Adipocyte (in vitro differentiated cells): ENCODE measurements at regions not wholly inside any gene's neighbourhood (a gene's known extent, or its start where the extent isn't known, plus 50 kb on each side); places are given as distances from the start of the nearest gene placed in this dataset.
A peak's percentile ranks its signal among the peaks of the same experiment; 100 is the strongest.

Source experiments
- DNase-seq: peaks from one replicate; pipeline ENCODE4 v3.0.0-alpha.2; 2015; ENCODE audit warnings: low read depth
- H3K27me3 ChIP-seq: replicated peaks from 2 replicates; pipeline ENCODE4 v1.7.0; 2013; ENCODE audit warnings: mild to moderate bottlenecking, low read length, moderate library complexity; ENCODE audit not compliant: control insufficient read depth, insufficient read depth
- H3K36me3 ChIP-seq: 2 replicates; pipeline ENCODE4 v1.7.0; 2013; ENCODE audit warnings: low read length, mild to moderate bottlenecking, moderate library complexity; ENCODE audit not compliant: control insufficient read depth, insufficient read depth, severe bottlenecking
- H3K4me1 ChIP-seq: 2 replicates; pipeline ENCODE4 v1.7.0; 2013; ENCODE audit warnings: mild to moderate bottlenecking, low read length, moderate library complexity; ENCODE audit not compliant: control insufficient read depth, insufficient read depth
- H3K4me3 ChIP-seq: 2 replicates; pipeline ENCODE4 v1.7.0; 2013; ENCODE audit warnings: mild to moderate bottlenecking, low read length, moderate library complexity
- H3K9ac ChIP-seq: 2 replicates; pipeline ENCODE4 v1.7.0; 2013; ENCODE audit warnings: mild to moderate bottlenecking, low read length, moderate library complexity
- H3K9me3 ChIP-seq: 2 replicates; pipeline ENCODE4 v1.7.0; 2013; ENCODE audit warnings: mild to moderate bottlenecking, low read length, moderate library complexity; ENCODE audit not compliant: control insufficient read depth

GRCh38 chr5:67310740-67311139 is 114.1 kb upstream of the CD180 start:
- Histone ChIP-seq H3K36me3 (no peaks in the 10 kb centered on the region), H3K4me3 (no peak overlapping the region), H3K27me3 (no peaks in the 10 kb centered on the region), H3K4me1 (peaks cover 27% of the 10 kb centered on the region), H3K9me3 (peaks cover 5% of the 10 kb centered on the region), H3K9ac (no peak overlapping the region)
- no peak for DNase-seq

GRCh38 chr5:67310169-67310568 is 113.6 kb upstream of the CD180 start:
- peaks cover 5% of the 10 kb centered on the region for H3K9me3 ChIP-seq
- no peaks in the 10 kb centered on the region for H3K36me3 ChIP-seq
- H3K4me1 ChIP-seq, result peaks cover 27% of the 10 kb centered on the region
- no peak overlapping the region for H3K4me3 ChIP-seq
- H3K9ac ChIP-seq, result no peak overlapping the region
- no peak for DNase-seq
- no peaks in the 10 kb centered on the region for H3K27me3 ChIP-seq

- peaks cover 5% of the 10 kb centered on the region for H3K9me3 ChIP-seq
- no peak overlapping the region for H3K4me3 ChIP-seq
- H3K27me3 ChIP-seq, result no peaks in the 10 kb centered on the region
- peaks cover 35% of the 10 kb centered on the region for H3K4me1 ChIP-seq
- no peak for DNase-seq
- no peak overlapping the region for H3K9ac ChIP-seq
- H3K36me3 ChIP-seq, result no peaks in the 10 kb centered on the region
Observed at GRCh38 chr5:67308988-67309688, 112.5 kb upstream of the CD180 start.

- peaks cover 5% of the 10 kb centered on the region for H3K9me3 ChIP-seq
- DNase-seq, result peak; percentile 80
- peaks cover 46% of the 10 kb centered on the region for H3K4me1 ChIP-seq
- peak overlapping the region; percentile 31 for H3K9ac ChIP-seq
- H3K4me3 ChIP-seq, result no peak overlapping the region
- no peaks in the 10 kb centered on the region for H3K36me3 ChIP-seq
- no peaks in the 10 kb centered on the region for H3K27me3 ChIP-seq
Observed at GRCh38 chr5:67306965-67307607, 110.5 kb upstream of the CD180 start.

- Histone ChIP-seq H3K4me3 (no peak overlapping the region), H3K9me3 (peaks cover 5% of the 10 kb centered on the region), H3K9ac (peak overlapping the region; percentile 31), H3K36me3 (no peaks in the 10 kb centered on the region), H3K4me1 (peaks cover 56% of the 10 kb centered on the region), H3K27me3 (no peaks in the 10 kb centered on the region)
- peak; percentile 24 for DNase-seq
Observed at GRCh38 chr5:67305913-67306710, 109.5 kb upstream of the CD180 start.

- no peak overlapping the region for H3K9ac ChIP-seq
- H3K9me3 ChIP-seq, result peaks cover 2% of the 10 kb centered on the region
- H3K4me1 ChIP-seq, result peaks cover 63% of the 10 kb centered on the region
- H3K27me3 ChIP-seq, result no peaks in the 10 kb centered on the region
- DNase-seq, result no peak
- H3K36me3 ChIP-seq, result no peaks in the 10 kb centered on the region
- H3K4me3 ChIP-seq, result no peak overlapping the region
Observed at GRCh38 chr5:67305401-67305800, 108.8 kb upstream of the CD180 start.

DNA sequence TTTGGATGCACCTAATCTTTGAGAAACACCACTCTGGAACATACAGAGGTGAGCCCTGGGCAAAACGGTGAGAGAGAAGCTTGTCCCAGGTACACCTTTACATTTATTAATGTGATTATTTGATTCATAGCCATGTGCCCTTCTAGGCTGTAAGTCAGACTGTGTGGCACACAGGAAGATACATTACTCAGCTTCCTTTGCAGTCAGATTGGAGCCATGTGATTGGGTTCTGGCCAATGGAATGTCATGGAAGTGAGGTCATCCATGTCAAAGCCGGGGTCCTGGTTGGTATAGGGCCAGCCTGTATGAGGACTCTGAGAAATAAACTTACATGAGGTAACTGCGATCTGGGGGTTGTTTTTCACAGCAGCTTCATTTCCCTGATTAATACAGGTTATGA is 106.8 kb upstream of the CD180 start:
- Histone ChIP-seq H3K9me3 (no peaks in the 10 kb centered on the region), H3K9ac (no peak overlapping the region), H3K36me3 (no peaks in the 10 kb centered on the region), H3K27me3 (no peaks in the 10 kb centered on the region), H3K4me3 (no peak overlapping the region), H3K4me1 (peaks cover 73% of the 10 kb centered on the region)
- DNase-seq, result no peak

- Histone ChIP-seq H3K27me3 (no peaks in the 10 kb centered on the region), H3K4me1 (peaks cover 60% of the 10 kb centered on the region), H3K9ac (peak overlapping the region; percentile 53), H3K9me3 (no peaks in the 10 kb centered on the region), H3K36me3 (no peaks in the 10 kb centered on the region), H3K4me3 (peak overlapping the region; percentile 27)
- DNase-seq, result peak; percentile 87
Observed at GRCh38 chr5:67301285-67301903, 104.8 kb upstream of the CD180 start.

DNA sequence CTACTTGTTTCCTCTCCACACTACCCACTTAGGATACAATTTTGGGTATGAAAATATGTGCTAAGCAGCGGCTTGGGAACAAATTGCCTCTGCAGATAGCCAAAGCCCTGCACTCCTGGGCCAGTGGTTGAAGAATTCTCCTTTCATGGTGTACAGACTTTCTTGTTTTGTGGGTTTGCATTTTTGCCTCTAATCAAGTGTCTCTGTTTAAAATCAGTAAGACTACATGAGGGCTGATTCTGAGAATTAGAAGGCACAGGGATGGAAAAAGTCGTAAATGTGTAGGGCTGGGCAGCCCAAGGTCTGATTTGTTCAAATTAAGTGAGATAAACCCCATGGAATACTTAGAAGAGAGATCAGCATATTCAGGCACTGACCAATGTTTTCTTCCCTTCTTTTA is 103.7 kb upstream of the CD180 start:
- H3K27me3 ChIP-seq, result no peaks in the 10 kb centered on the region
- H3K9me3 ChIP-seq, result no peaks in the 10 kb centered on the region
- no peaks in the 10 kb centered on the region for H3K36me3 ChIP-seq
- no peak for DNase-seq
- H3K4me3 ChIP-seq, result no peak overlapping the region
- peak overlapping the region; percentile 6 for H3K9ac ChIP-seq
- peaks cover 50% of the 10 kb centered on the region for H3K4me1 ChIP-seq

DNA sequence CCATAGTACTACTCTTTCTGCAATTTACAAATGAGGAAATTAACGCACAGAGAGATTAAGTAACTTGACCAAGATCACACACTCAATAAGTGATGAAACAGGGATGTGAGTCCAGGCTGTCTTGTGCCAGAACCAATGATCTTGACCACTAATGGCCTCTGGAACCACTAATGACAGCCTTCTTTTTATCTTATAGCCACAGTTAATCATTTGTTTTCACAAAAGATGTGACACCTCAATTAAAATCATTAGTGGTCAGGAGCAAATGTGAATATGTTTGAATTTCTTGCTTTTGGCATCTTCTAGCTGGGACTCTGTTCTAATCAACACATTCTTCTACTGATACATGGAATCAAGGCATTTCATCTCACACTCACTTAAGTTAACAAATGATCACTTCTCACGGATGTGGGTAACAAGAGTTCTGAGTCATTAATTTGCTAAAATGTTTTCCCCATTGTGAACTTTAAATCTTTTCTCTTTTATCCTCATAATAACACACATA is 102.7 kb upstream of the CD180 start:
- Histone ChIP-seq H3K27me3 (no peaks in the 10 kb centered on the region), H3K9me3 (no peaks in the 10 kb centered on the region)

More for the DNA sequence above, 102.7 kb upstream of the CD180 start:
- H3K36me3 ChIP-seq, result no peaks in the 10 kb centered on the region
- peaks cover 39% of the 10 kb centered on the region for H3K4me1 ChIP-seq
- H3K9ac ChIP-seq, result no peak overlapping the region
- no peak for DNase-seq
- no peak overlapping the region for H3K4me3 ChIP-seq
